Islet precursor cell (in vitro differentiated cells): ENCODE measurements at regions not wholly inside any gene's neighbourhood (a gene's known extent, or its start where the extent isn't known, plus 50 kb on each side); places are given as distances from the start of the nearest gene placed in this dataset.
"Not testable (repeated sequence)": the region's sequence is repeated elsewhere in the genome, so short reads cannot be mapped to it uniquely, and the experiment has no call there.

Experiments used
- DNase-seq: peaks from one replicate; pipeline ENCODE4 v3.0.0-alpha.2; 2018

DNA sequence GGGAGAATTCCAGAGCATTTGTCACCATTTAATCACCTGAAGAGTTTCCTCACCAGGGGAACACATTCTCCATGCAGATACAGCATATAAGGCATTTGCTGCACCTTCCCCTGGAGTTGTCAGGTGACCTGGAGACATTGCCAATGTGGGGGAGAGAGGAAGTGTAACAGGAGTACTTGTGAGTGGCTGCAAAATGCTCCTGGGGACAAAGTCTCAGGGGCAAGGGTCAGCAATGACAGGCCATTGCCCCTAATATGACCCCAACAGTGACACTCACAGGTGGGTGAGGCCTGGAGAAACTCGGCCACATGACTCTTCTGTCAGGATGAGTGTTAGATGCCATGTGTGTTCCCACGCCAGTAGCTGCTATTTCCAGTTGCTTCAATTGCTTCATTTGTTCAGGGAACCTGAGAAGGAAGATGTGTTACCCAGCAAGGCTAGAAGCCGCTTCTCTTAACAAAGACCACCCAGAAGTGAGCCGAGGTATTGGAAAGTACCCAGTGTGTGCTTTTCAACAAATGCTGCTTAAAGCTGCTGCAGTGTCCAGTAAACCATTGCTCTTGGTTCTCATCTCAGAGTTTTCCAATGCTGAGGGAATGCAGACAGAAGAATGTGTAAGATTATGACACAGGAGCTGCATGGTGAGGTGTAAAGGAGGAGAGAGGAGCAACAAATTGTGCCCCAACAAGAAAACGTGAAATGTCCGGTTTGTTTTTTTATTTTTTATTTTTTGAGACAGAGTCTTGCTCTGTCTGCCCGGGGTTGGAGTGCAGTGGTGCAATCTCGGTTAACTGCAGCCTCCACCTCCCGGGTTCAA lies 128.2 kb upstream of the SLC44A1 start:
- no peak for DNase-seq

GRCh38 chr9:105117234-105117633 lies 127.2 kb upstream of the SLC44A1 start:
- no peak for DNase-seq

- DNase-seq, result no peak
These were observed 125.8 kb upstream of the SLC44A1 start for GRCh38 chr9:105118636-105119035.

- DNase-seq, result no peak
These were observed 125.3 kb upstream of the SLC44A1 start for GRCh38 chr9:105119156-105119555.

- DNase-seq, result no peak
These were observed 122.5 kb upstream of the SLC44A1 start for GRCh38 chr9:105121861-105122430.

DNA sequence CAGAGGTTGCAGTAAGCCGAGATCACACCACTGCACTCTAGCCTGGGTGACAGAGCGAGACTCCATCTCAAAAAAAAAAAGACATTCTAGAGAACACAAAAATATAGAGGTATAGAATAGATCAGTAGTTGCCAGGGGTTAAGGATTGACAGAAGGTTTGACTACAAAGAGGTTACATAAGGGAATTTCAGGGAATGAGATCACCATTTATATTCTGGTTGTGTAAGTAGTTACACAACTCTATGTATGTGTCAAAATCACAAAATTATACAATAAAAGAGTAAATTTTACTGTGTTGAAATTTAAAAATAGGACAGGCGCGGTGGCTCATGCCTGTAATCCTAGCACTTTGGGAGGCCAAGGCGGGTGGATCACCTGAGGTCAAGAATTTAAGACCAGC lies 119.9 kb upstream of the SLC44A1 start:
- DNase-seq, result not testable (repeated sequence)

DNA sequence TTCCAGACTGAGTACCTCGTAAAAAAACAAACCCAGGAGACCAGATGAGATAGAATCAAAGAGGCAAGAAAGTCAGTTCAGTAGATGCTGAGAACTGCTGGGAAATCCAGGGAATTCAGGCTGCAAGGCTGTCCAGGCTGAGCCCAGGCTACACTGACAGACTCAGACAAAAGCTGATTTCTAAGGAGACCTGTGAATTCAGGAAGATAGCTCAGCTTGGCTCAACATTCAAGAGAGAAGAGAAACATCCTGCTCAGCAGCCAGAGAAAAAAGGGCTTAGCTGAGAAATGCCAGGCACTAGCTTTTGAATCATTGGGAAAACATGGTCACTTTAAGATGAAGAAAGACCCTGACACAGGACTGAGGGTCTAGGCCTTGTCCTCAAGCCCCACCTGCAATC lies 118.2 kb upstream of the SLC44A1 start:
- no peak for DNase-seq

DNA sequence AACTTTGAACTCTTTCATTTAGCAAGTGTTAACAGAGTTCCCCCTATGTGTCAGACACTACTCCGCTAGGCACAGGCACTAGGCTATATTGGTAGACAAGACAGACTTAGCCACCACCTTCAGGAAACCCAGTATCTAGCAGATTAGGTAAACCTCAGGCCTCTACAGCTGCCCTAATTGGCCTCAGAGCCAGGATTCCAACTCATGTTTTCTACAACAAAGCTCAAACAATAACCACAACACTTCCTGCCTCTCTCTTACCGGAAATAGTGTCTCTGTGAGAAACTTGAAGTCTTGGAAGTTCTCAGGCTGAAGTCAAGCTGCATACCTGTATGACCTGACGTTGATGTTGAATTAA lies 116.6 kb upstream of the SLC44A1 start:
- DNase-seq, result peak; percentile 68

DNA sequence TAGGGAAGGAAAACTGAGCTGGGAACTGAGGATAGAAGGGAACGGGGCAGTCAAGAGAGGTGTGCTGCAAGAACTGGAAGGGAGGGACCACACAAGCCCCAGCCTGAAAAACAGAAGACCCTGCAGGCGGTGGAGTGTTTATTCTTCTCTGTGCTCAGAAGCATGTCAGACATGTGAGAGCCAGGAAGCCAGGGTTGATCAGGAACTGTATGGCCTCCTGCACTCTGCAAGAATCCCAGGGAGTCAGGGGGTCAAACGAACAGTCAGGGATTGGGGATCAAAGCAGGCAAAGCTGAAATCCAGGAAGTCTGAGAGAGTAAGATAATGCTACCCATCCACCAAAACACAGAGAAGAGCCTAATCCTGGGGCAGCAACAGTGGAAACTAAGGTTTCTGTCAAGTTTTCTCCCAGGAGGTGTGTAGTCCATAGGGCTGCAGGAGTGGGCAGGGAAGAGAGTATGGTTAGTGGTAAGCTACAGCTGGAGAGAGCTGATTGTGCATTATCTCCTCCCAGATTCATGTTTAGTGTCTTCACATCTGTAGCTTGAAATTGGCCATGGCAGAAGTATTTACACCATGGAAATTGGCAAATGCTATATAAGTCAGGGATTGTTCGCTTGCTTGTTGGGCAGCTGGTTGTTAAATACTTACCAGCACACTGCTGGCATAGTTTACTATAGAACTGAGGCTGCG lies 115.4 kb upstream of the SLC44A1 start:
- no peak for DNase-seq

DNA sequence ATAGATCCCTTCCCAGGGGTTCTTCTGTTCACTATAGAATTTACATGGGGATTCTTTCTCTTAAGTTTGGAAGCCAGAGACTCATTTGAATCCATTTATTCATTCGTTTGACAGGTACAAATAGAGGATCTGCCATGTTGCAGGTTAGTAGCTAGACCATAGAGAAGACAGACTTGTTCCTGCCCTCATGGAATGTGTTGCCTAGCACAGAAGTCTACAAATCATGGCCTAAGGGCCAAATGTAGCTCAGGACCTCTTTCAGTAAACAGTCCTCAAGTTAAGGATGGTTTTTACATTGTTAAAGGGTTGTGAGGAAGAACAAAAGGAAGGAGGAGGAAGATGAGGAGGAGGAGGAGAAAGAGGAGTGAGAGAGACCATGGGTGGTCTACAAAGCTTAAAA lies 114.7 kb upstream of the SLC44A1 start:
- no peak for DNase-seq

DNA sequence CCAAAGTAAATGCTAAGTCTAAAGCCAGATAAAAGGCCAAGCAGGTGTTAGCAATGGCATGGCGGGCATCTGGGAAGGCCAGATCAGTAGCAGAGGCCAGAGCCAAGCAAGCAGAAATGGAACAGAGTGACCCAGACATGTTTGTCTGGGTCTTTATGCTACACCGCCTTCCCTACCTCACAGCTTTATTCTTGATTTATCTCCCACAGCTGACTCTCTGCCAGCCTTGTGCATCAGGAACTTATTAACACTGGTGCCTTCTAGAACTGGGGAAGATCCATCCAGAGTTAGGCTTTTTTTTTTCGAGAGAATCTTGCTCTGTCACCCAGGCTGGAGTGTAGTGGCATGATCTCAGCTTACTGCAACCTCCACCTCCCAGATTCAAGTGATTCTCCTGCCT lies 112.5 kb upstream of the SLC44A1 start:
- no peak for DNase-seq

GRCh38 chr9:105132606-105133005 lies 111.8 kb upstream of the SLC44A1 start:
- peak; percentile 89 for DNase-seq

DNA sequence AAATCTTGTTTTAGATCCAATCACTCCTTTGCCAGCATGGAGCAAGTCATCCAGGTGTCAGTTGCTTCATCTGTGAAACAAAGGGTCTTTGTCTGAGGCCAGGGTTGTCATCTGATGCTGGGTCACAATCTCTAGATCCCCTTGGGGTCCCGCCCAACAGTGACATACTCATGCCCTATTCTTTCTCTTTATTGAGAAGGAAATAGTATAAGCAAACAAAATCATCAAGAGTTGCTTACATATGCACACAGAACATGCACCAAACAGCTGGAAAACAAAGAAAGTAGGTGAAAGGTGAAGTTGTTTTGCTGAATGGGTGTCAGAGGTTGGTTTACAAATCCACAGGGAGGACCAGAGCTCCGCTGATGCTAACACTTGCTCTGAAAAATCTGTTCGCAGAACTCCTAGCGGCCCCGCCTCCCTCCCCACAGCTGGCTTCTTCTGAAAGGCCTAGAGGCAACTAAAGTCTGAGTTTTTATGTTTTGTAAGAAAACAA lies 106.1 kb upstream of the SLC44A1 start:
- DNase-seq, result no peak

- no peak for DNase-seq
These were observed 103.1 kb upstream of the SLC44A1 start for GRCh38 chr9:105141146-105141975.

DNA sequence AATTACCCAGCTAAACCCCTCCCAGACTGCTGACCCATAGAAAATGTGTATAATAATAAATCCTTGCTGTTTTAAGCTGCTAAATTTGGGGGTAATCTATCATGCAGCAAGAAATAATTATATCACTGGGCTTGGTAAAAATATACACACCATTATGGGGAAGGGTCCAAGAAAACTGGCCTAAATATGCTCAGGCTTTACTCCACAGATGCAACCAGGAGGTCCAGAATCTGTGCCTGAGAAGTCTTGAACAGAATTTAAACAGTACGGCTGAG lies 102.5 kb upstream of the SLC44A1 start:
- DNase-seq, result no peak

- DNase-seq, result no peak
These were observed 101.9 kb upstream of the SLC44A1 start for GRCh38 chr9:105142406-105143135.

- no peak for DNase-seq
These were observed 101.4 kb upstream of the SLC44A1 start for GRCh38 chr9:105143136-105143430.

DNA sequence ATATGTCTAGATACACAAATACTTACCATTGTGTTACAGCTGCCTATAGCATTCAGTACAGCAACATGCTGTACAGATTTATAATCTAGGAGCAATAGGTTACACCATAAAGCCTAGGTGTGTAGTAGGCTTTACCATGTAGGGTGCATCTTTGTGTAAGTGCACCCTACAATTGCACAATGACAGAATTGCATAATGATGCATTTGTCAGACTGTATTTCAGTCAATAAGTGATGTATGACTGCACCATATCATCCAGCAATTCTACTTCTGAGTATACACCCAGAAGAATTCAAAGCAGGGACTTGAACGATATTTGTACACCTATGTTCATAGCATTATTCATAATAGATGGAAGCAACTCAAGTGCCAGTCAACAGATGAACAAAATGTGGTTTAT lies 100.4 kb upstream of the SLC44A1 start:
- no peak for DNase-seq

GRCh38 chr9:105144841-105145240 lies 99.6 kb upstream of the SLC44A1 start:
- no peak for DNase-seq

GRCh38 chr9:105146677-105147076 lies 97.8 kb upstream of the SLC44A1 start:
- DNase-seq, result no peak

DNA sequence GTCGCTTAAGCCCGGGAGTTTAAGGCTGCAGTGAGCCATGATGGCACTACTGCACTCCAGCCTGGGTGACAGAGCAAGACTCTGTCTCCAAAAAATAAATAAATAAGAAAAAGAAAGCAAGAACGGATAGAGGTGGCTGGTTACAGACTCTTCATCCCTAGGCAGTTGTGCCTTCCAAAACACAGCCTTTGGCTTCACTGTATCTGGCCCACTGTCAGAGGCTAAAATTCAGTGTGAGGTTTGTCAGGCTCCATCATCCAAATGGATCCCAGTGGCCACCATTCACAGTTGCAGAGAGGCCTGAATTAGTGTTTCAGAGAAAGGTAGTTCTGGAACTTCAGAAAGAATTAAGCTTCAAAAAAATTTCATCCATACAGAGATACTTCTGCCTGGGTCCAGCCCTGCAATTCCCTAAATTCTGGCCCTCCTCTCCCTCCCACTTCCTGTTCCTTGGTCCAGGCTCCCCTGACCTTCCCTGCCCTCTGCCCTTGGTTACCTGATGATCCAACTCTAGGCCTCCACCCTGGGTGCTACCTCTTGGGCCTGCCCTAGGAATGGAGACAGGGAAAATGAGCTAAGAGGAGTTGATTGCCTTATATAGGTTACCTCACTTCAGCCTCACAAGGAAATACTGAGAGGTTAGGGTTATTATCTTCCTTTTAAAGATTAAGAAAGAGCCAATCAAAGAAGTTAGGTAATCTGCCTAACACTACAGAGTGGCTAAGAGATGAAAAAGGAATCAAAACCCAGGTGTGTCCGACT lies 97.2 kb upstream of the SLC44A1 start:
- no peak for DNase-seq

GRCh38 chr9:105148328-105149006 lies 96.0 kb upstream of the SLC44A1 start:
- DNase-seq, result peak; percentile 69
